ENCODE measurements at regions not wholly inside any gene's neighbourhood (a gene's known extent, or its start where the extent isn't known, plus 50 kb on each side); places are given as distances from the start of the nearest gene placed in this dataset.

DNA sequence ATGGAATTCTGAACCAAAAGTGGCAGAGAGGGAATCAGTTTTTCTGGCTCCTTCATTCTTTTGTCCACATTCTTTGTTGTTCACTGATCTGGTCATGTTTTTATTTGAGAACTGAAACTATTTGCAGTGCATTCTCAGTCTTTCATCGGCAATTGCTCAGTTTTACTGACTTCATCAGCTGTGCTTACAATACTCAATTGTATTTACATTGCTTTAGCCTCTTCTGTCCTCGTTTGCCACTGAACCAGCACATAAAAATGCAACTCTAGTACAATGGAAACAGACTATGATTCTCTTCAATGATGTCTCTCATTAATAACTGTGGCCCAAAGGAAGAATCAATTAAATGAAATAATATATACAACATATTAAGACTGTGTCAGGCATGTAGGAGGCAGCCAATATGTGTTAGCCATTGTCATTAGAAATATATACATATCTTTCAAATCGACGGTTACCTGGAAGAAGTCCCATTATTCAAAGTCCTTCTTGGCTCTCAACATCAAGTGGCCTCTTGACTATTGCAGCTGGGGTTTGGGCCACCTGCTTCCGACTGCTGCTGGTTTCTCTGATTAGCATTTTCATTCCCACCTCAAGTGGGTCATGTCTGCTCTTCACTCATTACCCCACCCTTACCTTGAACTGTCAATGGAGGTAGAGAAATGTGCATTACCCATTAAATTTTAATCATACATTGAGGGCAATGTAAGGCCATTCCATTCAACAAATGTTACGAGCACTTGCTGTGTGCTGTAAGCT, 600.1 kb downstream of the INSC start:
- ChIA-PET POLR2A (ENCODE audit: low non-redundant PET) (no interaction called here), CTCF (no interaction called here)
- H3K27ac ChIP-seq, result no peak overlapping the region
- TF ChIP-seq, protein P1, sequence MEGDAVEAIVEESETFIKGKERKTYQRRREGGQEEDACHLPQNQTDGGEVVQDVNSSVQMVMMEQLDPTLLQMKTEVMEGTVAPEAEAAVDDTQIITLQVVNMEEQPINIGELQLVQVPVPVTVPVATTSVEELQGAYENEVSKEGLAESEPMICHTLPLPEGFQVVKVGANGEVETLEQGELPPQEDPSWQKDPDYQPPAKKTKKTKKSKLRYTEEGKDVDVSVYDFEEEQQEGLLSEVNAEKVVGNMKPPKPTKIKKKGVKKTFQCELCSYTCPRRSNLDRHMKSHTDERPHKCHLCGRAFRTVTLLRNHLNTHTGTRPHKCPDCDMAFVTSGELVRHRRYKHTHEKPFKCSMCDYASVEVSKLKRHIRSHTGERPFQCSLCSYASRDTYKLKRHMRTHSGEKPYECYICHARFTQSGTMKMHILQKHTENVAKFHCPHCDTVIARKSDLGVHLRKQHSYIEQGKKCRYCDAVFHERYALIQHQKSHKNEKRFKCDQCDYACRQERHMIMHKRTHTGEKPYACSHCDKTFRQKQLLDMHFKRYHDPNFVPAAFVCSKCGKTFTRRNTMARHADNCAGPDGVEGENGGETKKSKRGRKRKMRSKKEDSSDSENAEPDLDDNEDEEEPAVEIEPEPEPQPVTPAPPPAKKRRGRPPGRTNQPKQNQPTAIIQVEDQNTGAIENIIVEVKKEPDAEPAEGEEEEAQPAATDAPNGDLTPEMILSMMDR (conservative IDR thresholded peaks at IDR 0.05; ENCODE audit: low read depth), result no peak
- DNase-seq (ENCODE audit: low spot score), result no peak

DNA sequence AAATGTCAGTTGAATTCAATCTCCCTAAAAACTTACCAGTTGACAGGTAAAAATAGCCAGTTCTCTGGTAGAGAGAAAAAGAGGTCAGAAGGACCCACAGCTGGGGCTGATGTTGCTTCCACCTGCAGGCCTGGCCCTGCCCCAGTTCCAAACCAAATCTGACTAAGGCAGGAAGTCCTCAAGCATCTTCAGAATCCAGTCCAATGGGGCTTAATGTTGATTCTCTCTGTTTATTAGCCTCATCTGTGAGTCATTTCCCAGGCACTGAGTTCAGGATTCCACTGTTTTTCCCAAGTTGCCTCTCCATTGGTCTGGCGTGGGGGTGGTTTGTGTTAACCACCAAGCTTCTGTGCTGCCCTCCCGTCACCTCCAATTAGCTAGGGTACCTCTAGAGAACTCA, 601.8 kb downstream of the INSC start:
- POLR2A ChIA-PET (ENCODE audit: low non-redundant PET), result no interaction called here
- H3K27ac ChIP-seq, result no peak overlapping the region
- TF ChIP-seq, protein P1 (conservative IDR thresholded peaks at IDR 0.05; ENCODE audit: low read depth), result no peak
- CTCF ChIA-PET, result no interaction called here
- DNase-seq (ENCODE audit: low spot score), result peak; percentile 13

DNA sequence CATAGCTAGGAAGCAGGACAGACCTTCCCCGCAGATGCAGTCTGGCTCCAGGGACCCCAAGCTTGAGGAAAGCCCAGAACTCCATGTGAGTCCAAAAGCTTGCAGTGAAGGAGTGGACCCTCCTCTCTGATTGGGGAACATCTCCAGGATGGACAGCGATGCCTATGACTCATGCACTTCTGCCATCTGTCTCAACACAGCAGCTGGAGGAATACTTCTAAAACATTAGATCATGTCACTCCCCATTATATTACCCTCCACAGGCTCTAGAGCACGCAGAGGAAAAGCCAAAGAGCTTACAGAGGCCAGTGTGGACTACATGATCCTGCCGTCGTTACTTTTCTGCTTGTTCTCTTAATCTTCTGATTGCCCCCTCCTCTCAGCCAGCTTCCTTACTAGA, 605.7 kb downstream of the INSC start:
- no peak overlapping the region for H3K27ac ChIP-seq
- ChIA-PET POLR2A (ENCODE audit: low non-redundant PET) (interaction anchor here (0.6 kb wide), 1 partner anchor 44 kb away, joined by 3 read pairs; no protein-coding TSS in a partner anchor), CTCF (interaction anchor here (0.6 to 1.0 kb wide), 2 partner anchors 70 to 197 kb away, joined by 3 read pairs; no protein-coding TSS in a partner anchor)
- DNase-seq (ENCODE audit: low spot score), result no peak
- TF ChIP-seq, protein P1 (conservative IDR thresholded peaks at IDR 0.05; ENCODE audit: low read depth), result no peak

DNA sequence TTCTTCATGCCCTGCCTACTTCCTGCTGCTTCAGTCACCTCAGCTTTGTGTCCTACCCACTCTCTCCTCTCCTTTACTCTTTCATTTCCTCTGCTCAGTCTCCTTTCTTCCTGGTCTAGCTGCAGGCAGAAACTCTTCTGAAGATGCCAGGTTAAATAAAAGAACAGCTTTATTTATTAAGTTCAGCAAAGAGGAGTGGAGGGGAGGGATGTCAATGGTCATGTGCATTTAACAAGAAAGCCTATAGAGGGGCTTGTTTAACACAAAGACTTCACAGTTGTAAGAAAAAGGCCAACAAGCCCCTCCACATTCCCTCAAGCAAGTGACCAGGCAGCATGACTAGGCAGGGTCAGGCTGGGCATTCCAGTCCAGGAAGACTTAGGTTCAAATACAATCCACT, 609.2 kb downstream of the INSC start:
- H3K27ac ChIP-seq, result no peak overlapping the region
- POLR2A ChIA-PET (ENCODE audit: low non-redundant PET), result no interaction called here
- DNase-seq (ENCODE audit: low spot score), result no peak
- CTCF ChIA-PET, result no interaction called here
- TF ChIP-seq, protein P1 (conservative IDR thresholded peaks at IDR 0.05; ENCODE audit: low read depth), result no peak

DNA sequence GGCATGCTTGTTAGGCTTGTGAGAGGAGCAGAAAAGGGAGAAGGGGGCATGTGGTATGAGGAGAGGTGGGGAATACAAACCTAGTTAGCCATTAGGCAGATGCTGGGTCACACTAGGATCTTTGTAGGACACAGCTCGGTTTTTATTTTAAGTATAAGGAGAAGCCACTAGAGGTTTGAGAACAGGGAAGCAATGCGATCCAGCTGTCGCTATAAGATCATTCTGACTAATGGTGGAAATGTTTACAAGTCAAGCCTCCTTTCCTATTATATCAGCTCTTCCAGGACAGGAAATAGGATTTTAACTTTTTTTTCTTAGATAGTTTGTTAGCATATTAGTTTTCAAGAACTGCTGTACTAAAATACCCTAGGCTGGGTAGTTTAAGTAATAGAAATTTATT, 609.9 kb downstream of the INSC start:
- CTCF ChIA-PET, result no interaction called here
- POLR2A ChIA-PET (ENCODE audit: low non-redundant PET), result no interaction called here
- DNase-seq (ENCODE audit: low spot score), result no peak
- H3K27ac ChIP-seq, result no peak overlapping the region
- TF ChIP-seq, protein P1 (conservative IDR thresholded peaks at IDR 0.05; ENCODE audit: low read depth), result no peak

DNA sequence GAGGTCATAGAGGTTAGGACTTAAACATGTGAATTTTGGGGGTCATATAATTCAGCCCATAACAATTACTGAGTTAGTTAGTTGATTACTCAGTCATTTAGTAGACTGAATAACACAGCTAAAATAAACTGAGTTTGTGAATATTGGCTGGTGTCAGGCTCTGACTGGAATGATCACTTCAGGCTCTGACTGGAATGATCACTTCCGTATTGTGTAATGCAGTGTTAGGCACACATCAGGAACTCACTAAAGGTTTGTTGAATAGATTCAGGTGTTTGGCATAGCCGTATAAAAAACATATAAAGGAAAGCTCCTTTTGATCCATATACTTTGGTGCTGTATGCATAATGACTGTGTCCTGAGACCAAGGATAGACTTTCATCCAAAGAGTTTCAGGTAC, 610.5 kb downstream of the INSC start:
- DNase-seq (ENCODE audit: low spot score), result no peak
- ChIA-PET POLR2A (ENCODE audit: low non-redundant PET) (no interaction called here), CTCF (no interaction called here)
- TF ChIP-seq, protein P1 (conservative IDR thresholded peaks at IDR 0.05; ENCODE audit: low read depth), result no peak
- H3K27ac ChIP-seq, result no peak overlapping the region

Data from RWPE1 (cell line).